Sigmoid colon (tissue), 4 donors: ENCODE measurements at regions not wholly inside any gene's neighbourhood (a gene's known extent, or its start where the extent isn't known, plus 50 kb on each side); places are given as distances from the start of the nearest gene placed in this dataset.

Experiments
- EP300 ChIP-seq, 4 donors: sonication (generic); formaldehyde crosslinking; IDR thresholded peaks; one replicate each; pipeline ENCODE4 v1.6.1; 2017; ENCODE audit warnings: antibody characterized with exemption in 4 of 4
- POLR2A ChIP-seq, 2 donors: fragments of 450-650 bp; IDR thresholded peaks; one replicate each; pipeline ENCODE4 v1.6.1; 2016; ENCODE audit warnings: antibody characterized with exemption in 2 of 2, mild to moderate bottlenecking in 2 of 2, moderate library complexity in 2 of 2
- TF ChIP-seq, protein P1 (sequence below), 4 experiments: fragments of 450-650 bp in 3 of 4; fragments of 200-600 bp in 1 of 4; IDR thresholded peaks; one replicate each; pipeline ENCODE4 v1.5.1; 2016 to 2019; ENCODE audit warnings: antibody characterized with exemption in 4 of 4, mild to moderate bottlenecking in 3 of 4, moderate library complexity in 2 of 4

DNA sequence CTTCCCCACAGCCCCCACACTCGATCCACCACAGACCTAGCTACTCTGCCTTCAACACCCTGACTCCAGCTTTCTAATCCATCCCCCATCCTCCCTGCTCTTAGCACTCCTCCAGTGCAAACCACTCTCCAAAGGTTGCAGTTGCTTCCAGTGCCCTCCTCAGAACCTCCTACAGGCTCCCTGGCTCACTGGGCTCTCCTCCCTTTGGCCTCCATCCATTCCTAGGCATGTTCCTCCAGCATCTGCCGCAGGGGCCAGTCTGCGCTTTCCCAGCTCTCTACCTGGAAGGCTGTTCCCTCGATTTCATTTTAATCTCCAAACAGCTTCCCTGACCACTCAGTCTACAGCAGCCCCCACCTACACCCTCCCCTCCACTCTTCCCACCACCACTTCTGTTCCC lies 133.8 kb downstream of the SPATA19 start:
- TF ChIP-seq, protein P1, sequence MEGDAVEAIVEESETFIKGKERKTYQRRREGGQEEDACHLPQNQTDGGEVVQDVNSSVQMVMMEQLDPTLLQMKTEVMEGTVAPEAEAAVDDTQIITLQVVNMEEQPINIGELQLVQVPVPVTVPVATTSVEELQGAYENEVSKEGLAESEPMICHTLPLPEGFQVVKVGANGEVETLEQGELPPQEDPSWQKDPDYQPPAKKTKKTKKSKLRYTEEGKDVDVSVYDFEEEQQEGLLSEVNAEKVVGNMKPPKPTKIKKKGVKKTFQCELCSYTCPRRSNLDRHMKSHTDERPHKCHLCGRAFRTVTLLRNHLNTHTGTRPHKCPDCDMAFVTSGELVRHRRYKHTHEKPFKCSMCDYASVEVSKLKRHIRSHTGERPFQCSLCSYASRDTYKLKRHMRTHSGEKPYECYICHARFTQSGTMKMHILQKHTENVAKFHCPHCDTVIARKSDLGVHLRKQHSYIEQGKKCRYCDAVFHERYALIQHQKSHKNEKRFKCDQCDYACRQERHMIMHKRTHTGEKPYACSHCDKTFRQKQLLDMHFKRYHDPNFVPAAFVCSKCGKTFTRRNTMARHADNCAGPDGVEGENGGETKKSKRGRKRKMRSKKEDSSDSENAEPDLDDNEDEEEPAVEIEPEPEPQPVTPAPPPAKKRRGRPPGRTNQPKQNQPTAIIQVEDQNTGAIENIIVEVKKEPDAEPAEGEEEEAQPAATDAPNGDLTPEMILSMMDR (IDR thresholded peaks at IDR 0.05) = no peak
- TF ChIP-seq EP300 (IDR thresholded peaks at IDR 0.05) = no peak
- TF ChIP-seq POLR2A (IDR thresholded peaks at IDR 0.05) = no peak
